GM12878 (cell line): ENCODE measurements at regions not wholly inside any gene's neighbourhood (a gene's known extent, or its start where the extent isn't known, plus 50 kb on each side); places are given as distances from the start of the nearest gene placed in this dataset.

Experiments used
- MXI1 ChIP-seq: fragments of 150-350 bp; IDR thresholded peaks from 2 replicates; pipeline ENCODE4 v1.6.1; 2011; ENCODE audit warnings: low read depth, mild to moderate bottlenecking, inconsistent platforms, low read length, improper control_type of control experiment
- NFYB ChIP-seq: IDR thresholded peaks from 2 replicates; pipeline ENCODE4 v1.6.1; 2011; ENCODE audit warnings: low read depth, mild to moderate bottlenecking, low read length, improper control_type of control experiment, moderate library complexity; ENCODE audit not compliant: insufficient read depth
- POLR2AphosphoS5 ChIP-seq: IDR thresholded peaks from 2 replicates; pipeline ENCODE4 v1.6.1; 2011; ENCODE audit warnings: mild to moderate bottlenecking, low read length, inconsistent platforms
- SUPT20H ChIP-seq: IDR thresholded peaks from 2 replicates; pipeline ENCODE4 v1.6.1; 2011; ENCODE audit warnings: low read depth, mild to moderate bottlenecking, low read length, moderate library complexity, borderline replicate concordance; ENCODE audit not compliant: control insufficient read depth
- TCF3 ChIP-seq: IDR thresholded peaks from 2 replicates; pipeline ENCODE4 v1.6.1; 2012; ENCODE audit warnings: low read depth, mild to moderate bottlenecking, low read length, borderline replicate concordance; ENCODE audit not compliant: insufficient read depth

- TF ChIP-seq TCF3, result no peak
- TF ChIP-seq POLR2AphosphoS5, result no peak
- TF ChIP-seq NFYB, result no peak
- no peak for TF ChIP-seq SUPT20H
- no peak for TF ChIP-seq MXI1
Measured at GRCh38 chr6:47983491-47983890, 127.5 kb downstream of the PTCHD4 start.
